ENCODE measurements at regions not wholly inside any gene's neighbourhood (a gene's known extent, or its start where the extent isn't known, plus 50 kb on each side); places are given as distances from the start of the nearest gene placed in this dataset.

- no peak overlapping the region for H3K27ac Mint-ChIP-seq
- DNase-seq = no peak
- H3K9me3 Mint-ChIP-seq = no peaks in the 10 kb centered on the region
- ATAC-seq = no peak
- H3K27me3 Mint-ChIP-seq = peaks cover 20% of the 10 kb centered on the region
- H3K4me1 Mint-ChIP-seq = peaks cover 7% of the 10 kb centered on the region
- H3K4me3 Mint-ChIP-seq = no peak overlapping the region
Observed at GRCh38 chr1:94332952-94333351, 85.2 kb upstream of the ABCD3 start.

GRCh38 chr1:94332516-94332915 is 85.7 kb upstream of the ABCD3 start:
- DNase-seq = no peak
- Mint-ChIP-seq H3K9me3 (no peaks in the 10 kb centered on the region), H3K27me3 (peaks cover 25% of the 10 kb centered on the region), H3K27ac (no peak overlapping the region), H3K4me3 (no peak overlapping the region), H3K4me1 (peaks cover 7% of the 10 kb centered on the region)
- ATAC-seq = no peak

- peaks cover 13% of the 10 kb centered on the region for H3K4me1 Mint-ChIP-seq
- H3K27me3 Mint-ChIP-seq = peaks cover 36% of the 10 kb centered on the region
- peak overlapping the region in 1 of 2 donors; percentile 29 for H3K27ac Mint-ChIP-seq
- H3K4me3 Mint-ChIP-seq = no peak overlapping the region
- no peaks in the 10 kb centered on the region for H3K9me3 Mint-ChIP-seq
- DNase-seq = no peak
- ATAC-seq = peak; percentile 39
Observed at GRCh38 chr1:94329986-94330385, 88.2 kb upstream of the ABCD3 start.

GRCh38 chr1:94329276-94329675 is 88.9 kb upstream of the ABCD3 start:
- Mint-ChIP-seq H3K4me3 (no peak overlapping the region), H3K9me3 (no peaks in the 10 kb centered on the region), H3K27ac (no peak overlapping the region), H3K4me1 (peaks cover 13% of the 10 kb centered on the region), H3K27me3 (peaks cover 36% of the 10 kb centered on the region)
- DNase-seq = no peak
- no peak for ATAC-seq

GRCh38 chr1:94327001-94327690 is 89.8 kb upstream of the ARHGAP29 start:
- DNase-seq (no peak), ATAC-seq (no peak)
- peaks cover 36% of the 10 kb centered on the region for H3K27me3 Mint-ChIP-seq
- no peak overlapping the region for H3K27ac Mint-ChIP-seq
- no peaks in the 10 kb centered on the region for H3K9me3 Mint-ChIP-seq
- H3K4me3 Mint-ChIP-seq = no peak overlapping the region
- peaks cover 13% of the 10 kb centered on the region for H3K4me1 Mint-ChIP-seq

- H3K27me3 Mint-ChIP-seq = peaks cover 36% of the 10 kb centered on the region
- ATAC-seq = no peak
- no peak overlapping the region for H3K27ac Mint-ChIP-seq
- no peaks in the 10 kb centered on the region for H3K9me3 Mint-ChIP-seq
- H3K4me1 Mint-ChIP-seq = peaks cover 13% of the 10 kb centered on the region
- no peak for DNase-seq
- no peak overlapping the region for H3K4me3 Mint-ChIP-seq
Observed at GRCh38 chr1:94326329-94326728, 88.9 kb upstream of the ARHGAP29 start.

GRCh38 chr1:94325377-94326302 is 88.3 kb upstream of the ARHGAP29 start:
- H3K9me3 Mint-ChIP-seq = no peaks in the 10 kb centered on the region
- no peak overlapping the region for H3K4me3 Mint-ChIP-seq
- H3K27ac Mint-ChIP-seq = no peak overlapping the region
- H3K4me1 Mint-ChIP-seq = peaks cover 13% of the 10 kb centered on the region
- DNase-seq (no peak), ATAC-seq (no peak)
- H3K27me3 Mint-ChIP-seq = peaks cover 33% of the 10 kb centered on the region

GRCh38 chr1:94324178-94324544 is 86.8 kb upstream of the ARHGAP29 start:
- Mint-ChIP-seq H3K27me3 (peaks cover 23% of the 10 kb centered on the region), H3K4me3 (no peak overlapping the region), H3K27ac (no peak overlapping the region), H3K9me3 (no peaks in the 10 kb centered on the region), H3K4me1 (peaks cover 6% of the 10 kb centered on the region)
- ATAC-seq (no peak), DNase-seq (no peak)

GRCh38 chr1:94323311-94324177 is 86.2 kb upstream of the ARHGAP29 start:
- no peak overlapping the region for H3K27ac Mint-ChIP-seq
- peaks cover 22% of the 10 kb centered on the region for H3K27me3 Mint-ChIP-seq
- H3K4me3 Mint-ChIP-seq = no peak overlapping the region
- no peak for ATAC-seq
- H3K9me3 Mint-ChIP-seq = no peaks in the 10 kb centered on the region
- DNase-seq = no peak
- H3K4me1 Mint-ChIP-seq = peaks cover 6% of the 10 kb centered on the region

- no peak for ATAC-seq
- H3K9me3 Mint-ChIP-seq = no peaks in the 10 kb centered on the region
- no peak overlapping the region for H3K4me3 Mint-ChIP-seq
- peaks cover 6% of the 10 kb centered on the region for H3K4me1 Mint-ChIP-seq
- H3K27ac Mint-ChIP-seq = no peak overlapping the region
- DNase-seq = no peak
- H3K27me3 Mint-ChIP-seq = peaks cover 13% of the 10 kb centered on the region
Observed at GRCh38 chr1:94322696-94323095, 85.3 kb upstream of the ARHGAP29 start.

GRCh38 chr1:94321662-94322061 is 84.3 kb upstream of the ARHGAP29 start:
- no peaks in the 10 kb centered on the region for H3K9me3 Mint-ChIP-seq
- peaks cover 3% of the 10 kb centered on the region for H3K27me3 Mint-ChIP-seq
- DNase-seq (no peak), ATAC-seq (no peak)
- no peaks in the 10 kb centered on the region for H3K4me1 Mint-ChIP-seq
- H3K27ac Mint-ChIP-seq = no peak overlapping the region
- H3K4me3 Mint-ChIP-seq = no peak overlapping the region

- Mint-ChIP-seq H3K4me3 (no peak overlapping the region), H3K27ac (no peak overlapping the region), H3K27me3 (no peaks in the 10 kb centered on the region), H3K4me1 (no peaks in the 10 kb centered on the region), H3K9me3 (no peaks in the 10 kb centered on the region)
- no peak for DNase-seq
- no peak for ATAC-seq
Observed at GRCh38 chr1:94319319-94320102, 82.1 kb upstream of the ARHGAP29 start.

GRCh38 chr1:94318505-94319030 is 81.2 kb upstream of the ARHGAP29 start:
- no peak for DNase-seq
- Mint-ChIP-seq H3K4me1 (no peaks in the 10 kb centered on the region), H3K27me3 (no peaks in the 10 kb centered on the region), H3K9me3 (no peaks in the 10 kb centered on the region), H3K27ac (no peak overlapping the region), H3K4me3 (no peak overlapping the region)
- no peak for ATAC-seq

GRCh38 chr1:94317790-94318188 is 80.4 kb upstream of the ARHGAP29 start:
- no peaks in the 10 kb centered on the region for H3K4me1 Mint-ChIP-seq
- H3K27me3 Mint-ChIP-seq = no peaks in the 10 kb centered on the region
- ATAC-seq (no peak), DNase-seq (no peak)
- H3K27ac Mint-ChIP-seq = no peak overlapping the region
- H3K4me3 Mint-ChIP-seq = no peak overlapping the region
- no peaks in the 10 kb centered on the region for H3K9me3 Mint-ChIP-seq

Measured in stimulated activated naive CD8-positive, alpha-beta T cell treated with anti-CD3 and anti-CD28 coated beads, Interleukin-15, amount 100 ng/mL, for 72 hours (primary cell).